Neuronal stem cell (in vitro differentiated cells): ENCODE measurements at regions not wholly inside any gene's neighbourhood (a gene's known extent, or its start where the extent isn't known, plus 50 kb on each side); places are given as distances from the start of the nearest gene placed in this dataset.

Experiments used
- DNase-seq: peaks from one replicate; pipeline ENCODE4 v3.0.0-alpha.2; 2013; ENCODE audit warnings: low spot score
- H2AFZ ChIP-seq: one replicate; pipeline ENCODE4 v1.6.1; 2013; ENCODE audit warnings: mild to moderate bottlenecking, low read length, inconsistent platforms
- H2AK5ac ChIP-seq: 2 replicates; pipeline ENCODE4 v1.6.1; 2013; ENCODE audit warnings: low read depth, mild to moderate bottlenecking, inconsistent platforms, low read length, moderate library complexity, mixed read lengths
- H2BK120ac ChIP-seq: 2 replicates; pipeline ENCODE4 v1.6.1; 2013; ENCODE audit warnings: low read depth, mild to moderate bottlenecking, inconsistent platforms, low read length, moderate library complexity, mixed read lengths
- H2BK12ac ChIP-seq: one replicate; pipeline ENCODE4 v1.6.1; 2013; ENCODE audit warnings: low read length, inconsistent platforms
- H2BK15ac ChIP-seq: 2 replicates; pipeline ENCODE4 v1.6.1; 2013; ENCODE audit warnings: mild to moderate bottlenecking, low read length, inconsistent platforms, mixed read lengths
- H2BK5ac ChIP-seq: one replicate; pipeline ENCODE4 v1.6.1; 2013; ENCODE audit warnings: inconsistent platforms, mild to moderate bottlenecking, low read length, moderate library complexity
- H3K14ac ChIP-seq: one replicate; pipeline ENCODE4 v1.6.1; 2013; ENCODE audit warnings: low read length, inconsistent platforms
- H3K18ac ChIP-seq: 2 replicates; pipeline ENCODE4 v1.6.1; 2013; ENCODE audit warnings: low read length, inconsistent platforms
- H3K23ac ChIP-seq: 2 replicates; pipeline ENCODE4 v1.6.1; 2013; ENCODE audit warnings: low read depth, mild to moderate bottlenecking, mixed read lengths, low read length, inconsistent platforms; ENCODE audit not compliant: poor library complexity
- H3K27ac ChIP-seq: replicated peaks from 3 replicates; pipeline ENCODE4 v1.5.1; 2013; ENCODE audit warnings: low read length, inconsistent platforms
- H3K27me3 ChIP-seq, 3 experiments: 2 replicates each; pipeline ENCODE4 v1.6.1; 2013; ENCODE audit warnings: low read length in 3 of 3, mild to moderate bottlenecking in 2 of 3, inconsistent platforms in 1 of 3, low read depth in 1 of 3, mixed read lengths in 1 of 3, moderate library complexity in 1 of 3; ENCODE audit not compliant: control insufficient read depth in 3 of 3, insufficient read depth in 3 of 3
- H3K36me3 ChIP-seq, 2 donors: replicated peaks in 1 of 2; 2 replicates each; pipeline ENCODE4 v1.6.1; 2013; ENCODE audit warnings: low read length in 2 of 2; ENCODE audit not compliant: control insufficient read depth in 2 of 2, insufficient read depth in 2 of 2
- H3K4ac ChIP-seq: 2 replicates; pipeline ENCODE4 v1.6.1; 2013; ENCODE audit warnings: inconsistent platforms, mild to moderate bottlenecking, low read length, moderate library complexity
- H3K4me1 ChIP-seq, 2 donors: 1 replicate in 1 of 2; 2 replicates in 1 of 2; pipeline ENCODE4 v1.6.1; 2013; ENCODE audit warnings: low read length in 2 of 2, low read depth in 1 of 2; ENCODE audit not compliant: control insufficient read depth in 2 of 2, insufficient read depth in 1 of 2
- H3K4me2 ChIP-seq: one replicate; pipeline ENCODE4 v1.6.1; 2013; ENCODE audit warnings: mild to moderate bottlenecking, low read length, inconsistent platforms; ENCODE audit not compliant: insufficient read depth, poor library complexity, severe bottlenecking
- H3K4me3 ChIP-seq, 2 donors: 2 replicates each; pipeline ENCODE4 v1.5.1; 2013; ENCODE audit warnings: low read length in 2 of 2, mild to moderate bottlenecking in 2 of 2, inconsistent platforms in 1 of 2, moderate library complexity in 1 of 2
- H3K79me1 ChIP-seq: one replicate; pipeline ENCODE4 v1.6.1; 2013; ENCODE audit warnings: low read depth, mild to moderate bottlenecking, inconsistent platforms, low read length, moderate library complexity
- H3K9ac ChIP-seq: one replicate; pipeline ENCODE4 v1.6.1; 2013; ENCODE audit warnings: mild to moderate bottlenecking, low read depth, low read length, inconsistent platforms; ENCODE audit not compliant: poor library complexity
- H3K9me3 ChIP-seq, 2 donors: replicated peaks in 1 of 2; 2 replicates each; pipeline versions ENCODE3 to v1.6.1; 2013; ENCODE audit warnings: low read length in 2 of 2, mild to moderate bottlenecking in 2 of 2, inconsistent platforms in 1 of 2, low read depth in 1 of 2, mixed read lengths in 1 of 2, moderate library complexity in 1 of 2; ENCODE audit not compliant: control insufficient read depth in 2 of 2, insufficient read depth in 1 of 2
- H4K8ac ChIP-seq: one replicate; pipeline ENCODE4 v1.6.1; 2013; ENCODE audit warnings: low read depth, mild to moderate bottlenecking, inconsistent platforms, low read length, moderate library complexity
- H4K91ac ChIP-seq: one replicate; pipeline ENCODE4 v1.6.1; 2013; ENCODE audit warnings: low read length, low read depth, mild to moderate bottlenecking, inconsistent platforms; ENCODE audit not compliant: poor library complexity
- WGBS, 2 donors: extraction: QIAGEN DNeasy Blood & Tissue Kit; methylation state at CpG; one replicate each; pipeline ENCODE4 v1.1.7; 2013; ENCODE audit warnings: missing lambda C conversion rate in 2 of 2, mixed read lengths in 1 of 2; ENCODE audit not compliant: insufficient read length in 2 of 2, insufficient replicate concordance in 1 of 2; ENCODE audit errors: extremely low coverage in 2 of 2; 5-methylcytosine and 5-hydroxymethylcytosine counted together

GRCh38 chr7:68306692-68307107 lies 1291.6 kb upstream of the AUTS2 start:
- WGBS, 2 donors, result no CpG with 5 or more reads among the region's 3 CpGs
- Histone ChIP-seq H4K8ac (no peak overlapping the region), H2AK5ac (no peak overlapping the region), H3K23ac (no peak overlapping the region), H2BK15ac (no peak overlapping the region), H2BK120ac (no peak overlapping the region), H3K4ac (no peak overlapping the region), H3K9me3 (no peaks in the 10 kb centered on the region), H2AFZ (no peak overlapping the region), H3K4me1 (no peaks in the 10 kb centered on the region), H2BK5ac (no peak overlapping the region), H3K27ac (no peak overlapping the region), H3K18ac (no peak overlapping the region), H3K4me3 (no peak overlapping the region), H3K79me1 (no peaks in the 10 kb centered on the region), H4K91ac (no peak overlapping the region), H2BK12ac (no peak overlapping the region), H3K27me3 (no peaks in the 10 kb centered on the region), H3K9ac (no peak overlapping the region), H3K36me3 (no peaks in the 10 kb centered on the region), H3K4me2 (no peak overlapping the region), H3K14ac (no peak overlapping the region)
- DNase-seq, result no peak

GRCh38 chr7:68309271-68309670 lies 1289.0 kb upstream of the AUTS2 start:
- Histone ChIP-seq H2BK5ac (no peak overlapping the region), H3K4me1 (peaks cover 0 to 1% of the 10 kb centered on the region in 2 donors), H3K4me3 (no peak overlapping the region), H3K4ac (no peak overlapping the region), H4K8ac (no peak overlapping the region), H3K14ac (no peak overlapping the region), H3K4me2 (no peak overlapping the region), H2AFZ (no peak overlapping the region), H3K9ac (no peak overlapping the region), H3K36me3 (no peaks in the 10 kb centered on the region), H3K23ac (no peak overlapping the region), H2BK15ac (no peak overlapping the region), H3K27me3 (no peaks in the 10 kb centered on the region), H3K79me1 (no peaks in the 10 kb centered on the region), H3K9me3 (no peaks in the 10 kb centered on the region), H2BK120ac (no peak overlapping the region), H4K91ac (no peak overlapping the region), H3K27ac (no peak overlapping the region), H2BK12ac (no peak overlapping the region), H3K18ac (no peak overlapping the region), H2AK5ac (no peak overlapping the region)
- no peak for DNase-seq
- WGBS, 2 donors, result no CpG with 5 or more reads among the region's 2 CpGs

GRCh38 chr7:68309806-68310205 lies 1288.5 kb upstream of the AUTS2 start:
- Histone ChIP-seq H3K4me1 (peaks cover 0 to 2% of the 10 kb centered on the region in 2 donors), H2BK12ac (no peak overlapping the region), H3K27me3 (no peaks in the 10 kb centered on the region), H4K91ac (no peak overlapping the region), H3K9me3 (no peaks in the 10 kb centered on the region), H3K4me3 (no peak overlapping the region), H3K79me1 (no peaks in the 10 kb centered on the region), H2BK15ac (no peak overlapping the region), H3K4me2 (no peak overlapping the region), H3K9ac (no peak overlapping the region), H3K18ac (no peak overlapping the region), H2AFZ (no peak overlapping the region), H4K8ac (no peak overlapping the region), H3K23ac (no peak overlapping the region), H2BK120ac (no peak overlapping the region), H3K14ac (no peak overlapping the region), H3K4ac (no peak overlapping the region), H2AK5ac (no peak overlapping the region), H3K36me3 (no peaks in the 10 kb centered on the region), H3K27ac (no peak overlapping the region), H2BK5ac (no peak overlapping the region)
- WGBS, 2 donors, result no CpG with 5 or more reads among the region's 6 CpGs
- DNase-seq, result no peak

GRCh38 chr7:68311958-68312357 lies 1286.3 kb upstream of the AUTS2 start:
- Histone ChIP-seq H3K4me2 (no peak overlapping the region), H3K4ac (no peak overlapping the region), H3K9me3 (no peaks in the 10 kb centered on the region), H2BK120ac (no peak overlapping the region), H3K79me1 (no peaks in the 10 kb centered on the region), H4K91ac (no peak overlapping the region), H3K27ac (no peak overlapping the region), H3K9ac (no peak overlapping the region), H2BK12ac (no peak overlapping the region), H2BK5ac (no peak overlapping the region), H3K36me3 (no peaks in the 10 kb centered on the region), H3K18ac (no peak overlapping the region), H2AK5ac (no peak overlapping the region), H2AFZ (no peak overlapping the region), H3K23ac (no peak overlapping the region), H3K27me3 (no peaks in the 10 kb centered on the region), H3K4me1 (peaks cover 0 to 2% of the 10 kb centered on the region in 2 donors), H2BK15ac (no peak overlapping the region), H3K4me3 (no peak overlapping the region), H3K14ac (no peak overlapping the region), H4K8ac (no peak overlapping the region)
- no peak for DNase-seq
- no CpG with 5 or more reads among the region's 6 CpGs for WGBS, 2 donors
